Kidney epithelial cell (primary cell): ENCODE measurements at regions not wholly inside any gene's neighbourhood (a gene's known extent, or its start where the extent isn't known, plus 50 kb on each side); places are given as distances from the start of the nearest gene placed in this dataset.
"Not testable (repeated sequence)": the region's sequence is repeated elsewhere in the genome, so short reads cannot be mapped to it uniquely, and the experiment has no call there.

ENCODE experiments used
- DNase-seq: peaks from one replicate; pipeline ENCODE4 v3.0.0-alpha.2; 2010; ENCODE audit warnings: low read depth
- H3K27me3 ChIP-seq: 2 replicates; pipeline ENCODE4 v1.6.0; 2011; ENCODE audit warnings: low read length; ENCODE audit not compliant: control insufficient read depth, insufficient read depth
- H3K36me3 ChIP-seq: 2 replicates; pipeline ENCODE4 v1.5.1; 2011; ENCODE audit warnings: low read length; ENCODE audit not compliant: control insufficient read depth, insufficient read depth
- H3K4me3 ChIP-seq: 2 replicates; pipeline ENCODE4 v1.5.1; 2011; ENCODE audit warnings: low read depth, mild to moderate bottlenecking, control low read depth, low read length
- TF ChIP-seq, protein P1 (sequence below): IDR thresholded peaks from 2 replicates; pipeline ENCODE4 v1.5.1; 2011; ENCODE audit warnings: mild to moderate bottlenecking, moderate library complexity, low read length, control low read depth, inconsistent platforms; ENCODE audit not compliant: insufficient read depth, poor library complexity, severe bottlenecking

DNA sequence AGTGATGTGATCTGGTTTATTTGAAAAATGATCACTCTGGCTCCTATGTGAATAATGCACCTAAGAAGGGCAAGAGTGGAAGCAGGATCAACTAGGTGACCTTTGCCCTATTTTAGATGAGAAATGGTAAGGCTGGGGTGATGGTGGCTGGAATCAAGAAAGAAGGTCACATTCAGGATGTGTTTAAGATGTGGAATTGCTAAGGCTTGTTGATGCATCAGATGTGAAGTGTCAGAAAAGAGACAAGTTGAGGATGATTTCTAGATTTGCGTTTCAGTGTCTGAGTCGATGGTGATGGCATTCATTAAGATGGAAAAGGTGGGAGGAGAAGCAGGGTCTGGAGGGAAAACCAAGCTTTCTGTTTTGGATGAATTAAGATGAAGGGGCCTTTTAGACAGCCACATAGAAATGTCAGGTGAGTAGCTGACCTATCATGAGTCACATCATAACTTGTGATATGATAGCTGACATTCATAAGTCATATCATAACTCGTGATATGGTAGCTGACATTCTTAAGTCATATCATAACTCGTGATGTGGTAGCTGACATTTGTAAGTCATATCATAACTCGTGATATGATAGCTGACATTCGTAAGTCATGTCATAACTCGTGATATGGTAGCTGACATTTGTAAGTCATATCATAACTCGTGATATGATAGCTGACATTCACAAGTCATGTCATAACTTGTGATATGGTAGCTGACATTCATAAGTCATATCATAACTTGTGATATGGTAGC, 101.2 kb upstream of the SEC11C start:
- H3K36me3 ChIP-seq, result no peaks in the 10 kb centered on the region
- H3K27me3 ChIP-seq, result no peaks in the 10 kb centered on the region
- DNase-seq, result no peak
- H3K4me3 ChIP-seq, result no peak overlapping the region
- TF ChIP-seq, protein P1, sequence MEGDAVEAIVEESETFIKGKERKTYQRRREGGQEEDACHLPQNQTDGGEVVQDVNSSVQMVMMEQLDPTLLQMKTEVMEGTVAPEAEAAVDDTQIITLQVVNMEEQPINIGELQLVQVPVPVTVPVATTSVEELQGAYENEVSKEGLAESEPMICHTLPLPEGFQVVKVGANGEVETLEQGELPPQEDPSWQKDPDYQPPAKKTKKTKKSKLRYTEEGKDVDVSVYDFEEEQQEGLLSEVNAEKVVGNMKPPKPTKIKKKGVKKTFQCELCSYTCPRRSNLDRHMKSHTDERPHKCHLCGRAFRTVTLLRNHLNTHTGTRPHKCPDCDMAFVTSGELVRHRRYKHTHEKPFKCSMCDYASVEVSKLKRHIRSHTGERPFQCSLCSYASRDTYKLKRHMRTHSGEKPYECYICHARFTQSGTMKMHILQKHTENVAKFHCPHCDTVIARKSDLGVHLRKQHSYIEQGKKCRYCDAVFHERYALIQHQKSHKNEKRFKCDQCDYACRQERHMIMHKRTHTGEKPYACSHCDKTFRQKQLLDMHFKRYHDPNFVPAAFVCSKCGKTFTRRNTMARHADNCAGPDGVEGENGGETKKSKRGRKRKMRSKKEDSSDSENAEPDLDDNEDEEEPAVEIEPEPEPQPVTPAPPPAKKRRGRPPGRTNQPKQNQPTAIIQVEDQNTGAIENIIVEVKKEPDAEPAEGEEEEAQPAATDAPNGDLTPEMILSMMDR, result no peak

DNA sequence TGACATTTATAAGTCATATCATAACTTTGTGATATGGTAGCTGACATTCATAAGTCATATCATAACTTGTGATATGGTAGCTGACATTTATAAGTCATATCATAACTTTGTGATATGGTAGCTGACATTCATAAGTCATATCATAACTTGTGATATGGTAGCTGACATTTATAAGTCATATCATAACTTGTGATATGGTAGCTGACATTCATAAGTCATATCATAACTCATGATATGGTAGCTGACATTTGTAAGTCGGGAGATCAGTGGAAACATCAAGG, 100.7 kb upstream of the SEC11C start:
- H3K4me3 ChIP-seq, H3K27me3 ChIP-seq, H3K36me3 ChIP-seq, DNase-seq: not testable (repeated sequence)

DNA sequence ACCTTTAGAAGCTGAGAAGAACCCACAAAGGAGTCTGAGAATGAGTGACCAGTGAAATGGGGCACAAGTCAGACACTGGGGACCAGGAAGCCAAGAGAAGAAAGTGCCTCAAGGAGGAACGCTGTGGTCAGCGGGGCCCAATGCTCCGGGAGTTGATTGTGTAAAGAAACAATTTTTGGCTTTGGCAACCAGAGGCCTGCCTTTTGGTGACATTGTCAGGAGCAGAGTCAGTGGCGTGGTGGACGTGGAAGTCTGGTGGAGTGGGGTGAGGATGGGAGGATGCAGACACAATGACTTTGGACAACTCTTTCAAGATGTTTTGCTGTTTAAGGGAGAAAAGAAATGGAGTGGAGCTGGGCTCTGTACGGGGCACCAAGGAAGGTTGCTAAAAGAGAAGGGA, 100.2 kb upstream of the SEC11C start:
- H3K36me3 ChIP-seq, result no peaks in the 10 kb centered on the region
- TF ChIP-seq, protein P1, result no peak
- no peak for DNase-seq
- H3K4me3 ChIP-seq, result no peak overlapping the region
- H3K27me3 ChIP-seq, result no peaks in the 10 kb centered on the region

DNA sequence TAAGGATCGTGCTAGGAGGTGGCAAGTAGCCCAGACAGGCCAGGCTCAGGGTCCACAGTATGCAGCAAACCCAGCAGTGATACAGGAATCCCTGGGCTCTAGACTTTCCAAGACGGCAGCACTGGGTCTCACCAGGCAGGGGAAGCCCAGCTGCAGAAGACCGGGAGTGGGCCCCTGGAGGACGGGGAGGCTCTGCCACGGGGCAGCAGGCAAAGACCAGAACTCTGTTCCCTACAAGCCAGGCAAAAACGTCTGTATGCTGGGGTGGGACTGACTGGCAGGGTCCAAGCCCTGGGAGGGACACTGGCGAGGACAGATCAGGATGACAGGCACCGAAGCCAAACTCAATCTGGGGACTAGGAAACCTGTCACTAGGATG, 98.9 kb upstream of the SEC11C start:
- TF ChIP-seq, protein P1, result no peak

DNA sequence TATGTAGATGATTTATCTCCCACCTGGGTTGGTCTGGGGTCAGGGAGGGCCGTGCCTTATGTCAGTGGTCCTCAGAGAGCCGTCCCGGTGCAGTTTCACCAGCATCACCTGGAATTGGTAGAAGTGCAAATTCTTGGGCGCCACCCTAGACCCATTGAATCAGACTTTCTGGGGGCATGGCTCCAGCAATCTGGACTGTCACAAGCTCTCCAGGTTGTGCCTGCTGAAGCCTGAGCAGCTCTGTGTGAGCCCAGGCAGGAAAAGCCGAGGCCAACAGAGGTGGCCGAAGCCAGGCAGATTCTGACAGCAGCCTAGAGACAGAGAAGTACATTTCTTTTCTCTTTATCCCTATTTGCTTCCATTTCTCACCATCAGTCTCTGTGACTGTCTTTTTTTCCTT, 98.4 kb upstream of the SEC11C start:
- no peaks in the 10 kb centered on the region for H3K36me3 ChIP-seq
- no peak for DNase-seq
- TF ChIP-seq, protein P1, result no peak
- no peaks in the 10 kb centered on the region for H3K27me3 ChIP-seq
- H3K4me3 ChIP-seq, result no peak overlapping the region

More for the DNA sequence above, 98.9 kb upstream of the SEC11C start:
- no peaks in the 10 kb centered on the region for H3K27me3 ChIP-seq
- H3K36me3 ChIP-seq, result no peaks in the 10 kb centered on the region
- no peak overlapping the region for H3K4me3 ChIP-seq
- DNase-seq, result no peak

DNA sequence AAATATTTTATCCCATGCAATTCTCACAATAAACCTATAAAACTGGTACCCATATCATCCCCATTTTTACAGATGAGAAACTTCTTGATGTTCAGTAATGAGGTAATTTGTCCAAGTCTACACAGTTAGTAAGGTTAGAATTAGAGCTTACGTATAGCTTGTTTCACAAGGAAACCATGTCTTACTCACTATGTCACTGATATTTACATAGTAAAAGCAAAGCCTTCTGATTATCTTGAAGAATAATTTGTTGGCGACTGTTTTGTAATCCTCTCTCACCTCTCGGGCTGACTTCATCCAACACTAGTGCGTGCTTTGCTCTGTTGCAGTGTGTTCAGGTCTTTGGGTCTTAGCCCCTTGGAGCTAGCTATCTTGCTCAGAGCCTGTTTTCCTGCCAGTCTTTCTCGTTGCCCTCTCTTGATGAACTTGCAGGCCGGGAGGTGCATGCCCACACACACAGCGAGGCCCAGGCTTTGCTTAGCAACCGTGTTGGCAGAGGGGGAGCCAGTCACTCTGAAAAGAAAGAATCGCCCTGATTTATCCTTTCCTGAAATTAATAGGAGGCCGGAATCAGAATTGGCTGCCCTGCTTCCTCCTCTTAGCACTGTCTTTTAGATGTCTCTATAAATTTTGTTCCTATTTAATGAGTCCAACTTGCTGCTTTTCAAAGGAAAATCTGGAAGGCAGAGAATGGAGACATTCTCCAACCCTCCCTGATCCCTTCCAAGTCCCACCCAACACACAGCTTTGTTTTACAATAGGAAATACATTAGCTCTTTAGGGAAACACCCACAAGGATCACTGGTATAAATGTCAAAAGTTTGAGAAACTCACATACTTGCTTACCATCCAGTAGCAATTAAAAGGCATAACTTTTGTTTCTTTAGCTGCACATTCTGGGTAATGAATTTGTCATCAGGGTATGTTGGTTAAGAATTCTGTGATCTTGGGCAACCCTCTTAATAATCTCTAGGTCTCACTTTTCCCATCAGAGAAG, 97.6 kb upstream of the SEC11C start:
- H3K27me3 ChIP-seq, result no peaks in the 10 kb centered on the region
- H3K36me3 ChIP-seq, result no peaks in the 10 kb centered on the region
- TF ChIP-seq, protein P1, result no peak
- no peak overlapping the region for H3K4me3 ChIP-seq
- DNase-seq, result no peak
